GM23338 (cell line): ENCODE measurements at regions not wholly inside any gene's neighbourhood (a gene's known extent, or its start where the extent isn't known, plus 50 kb on each side); places are given as distances from the start of the nearest gene placed in this dataset.

Experiments
- ATAC-seq: fragments of 200-7000 bp; cut with Tn5 transposase; 3 replicates; pipeline ENCODE4 v1.9.1; 2020
- DNase-seq: peaks from one replicate; pipeline ENCODE4 v3.0.0-alpha.2; 2015; ENCODE audit warnings: low spot score
- H2AFZ ChIP-seq: fragments of 200-600 bp; sonication (generic); 2 replicates; pipeline ENCODE4 v1.8.0; 2016; ENCODE audit warnings: antibody characterized with exemption, mild to moderate bottlenecking, moderate library complexity
- H3F3A ChIP-seq: fragments of 200-600 bp; sonication (generic); replicated peaks from 2 replicates; pipeline ENCODE4 v1.8.0; 2017; ENCODE audit warnings: antibody characterized with exemption, mixed run types, low read depth
- H3K27ac ChIP-seq: fragments of 200-600 bp; sonication (generic); 2 replicates; pipeline ENCODE4 v1.6.1; 2016; ENCODE audit warnings: low read depth
- H3K27me3 ChIP-seq: fragments of 200-600 bp; sonication (generic); 2 replicates; pipeline ENCODE4 v1.8.0; 2016; ENCODE audit warnings: mild to moderate bottlenecking, mixed run types, moderate library complexity; ENCODE audit not compliant: insufficient read depth
- H3K36me3 ChIP-seq: fragments of 200-600 bp; sonication (generic); 2 replicates; pipeline ENCODE4 v1.8.0; 2016; ENCODE audit warnings: mild to moderate bottlenecking; ENCODE audit not compliant: insufficient read depth
- H3K4me1 ChIP-seq: fragments of 200-600 bp; sonication (generic); 2 replicates; pipeline ENCODE4 v1.8.0; 2016; ENCODE audit warnings: mild to moderate bottlenecking, moderate library complexity; ENCODE audit not compliant: insufficient read depth
- H3K4me2 ChIP-seq: fragments of 200-600 bp; sonication (generic); 2 replicates; pipeline ENCODE4 v1.7.1; 2017; ENCODE audit warnings: mixed run types
- H3K4me3 ChIP-seq: fragments of 200-600 bp; sonication (generic); 2 replicates; pipeline ENCODE4 v1.6.1; 2016; ENCODE audit warnings: mixed run types
- H3K79me2 ChIP-seq: fragments of 200-600 bp; sonication (generic); replicated peaks from 2 replicates; pipeline ENCODE4 v1.8.0; 2017; ENCODE audit warnings: mild to moderate bottlenecking; ENCODE audit not compliant: insufficient read depth
- H3K9me2 ChIP-seq: fragments of 200-600 bp; sonication (generic); 2 replicates; pipeline ENCODE4 v1.8.0; 2017; ENCODE audit not compliant: insufficient read depth
- H4K20me1 ChIP-seq: fragments of 200-600 bp; sonication (generic); replicated peaks from 2 replicates; pipeline ENCODE4 v1.8.0; 2017; ENCODE audit warnings: mild to moderate bottlenecking; ENCODE audit not compliant: insufficient read depth
- H3K27ac Mint-ChIP-seq: 2 replicates; pipeline ENCODE4 v1.8.0; 2020; ENCODE audit warnings: inconsistent platforms, mild to moderate bottlenecking, moderate library complexity, mixed read lengths
- H3K27me3 Mint-ChIP-seq: 3 replicates; pipeline ENCODE4 v1.8.0; 2022; ENCODE audit warnings: low read depth, mild to moderate bottlenecking, moderate library complexity, mixed read lengths, inconsistent platforms; ENCODE audit not compliant: insufficient read depth, poor library complexity
- H3K36me3 Mint-ChIP-seq: 3 replicates; pipeline ENCODE4 v1.8.0; 2021; ENCODE audit warnings: low read depth, mild to moderate bottlenecking, inconsistent platforms, moderate library complexity, mixed read lengths
- H3K4me1 Mint-ChIP-seq: 3 replicates; pipeline ENCODE4 v1.8.0; 2020; ENCODE audit warnings: mild to moderate bottlenecking, inconsistent platforms, mixed read lengths
- H3K4me3 Mint-ChIP-seq: 3 replicates; pipeline ENCODE4 v1.8.0; 2021; ENCODE audit warnings: moderate library complexity, mild to moderate bottlenecking, inconsistent platforms, mixed read lengths
- H3K9me3 Mint-ChIP-seq: 3 replicates; pipeline ENCODE4 v1.8.0; 2020; ENCODE audit warnings: moderate library complexity, mild to moderate bottlenecking, inconsistent platforms, mixed read lengths
- CREB1 ChIP-seq: fragments of 250-450 bp; sonication (Bioruptor Pico); IDR thresholded peaks from 2 replicates; pipeline ENCODE4 v1.5.0; 2020; ENCODE audit warnings: low read depth, mild to moderate bottlenecking, moderate library complexity
- EZH2phosphoT487 ChIP-seq: fragments of 200-600 bp; sonication (generic); IDR thresholded peaks from one replicate; pipeline ENCODE4 v1.8.1; 2018; ENCODE audit warnings: antibody characterized with exemption; ENCODE audit not compliant: unreplicated experiment
- JUNB ChIP-seq: IDR thresholded peaks from one replicate; pipeline ENCODE4 v1.6.1; 2016; ENCODE audit warnings: antibody characterized with exemption; ENCODE audit not compliant: unreplicated experiment
- POLR2AphosphoS5 ChIP-seq: IDR thresholded peaks from 2 replicates; pipeline ENCODE4 v1.6.1; 2016; ENCODE audit warnings: antibody characterized with exemption, low read depth
- STAT1 ChIP-seq: IDR thresholded peaks from one replicate; pipeline ENCODE4 v1.6.1; 2016; ENCODE audit warnings: antibody characterized with exemption; ENCODE audit not compliant: unreplicated experiment
- ZNF114 ChIP-seq: fragments of 250-450 bp; sonication (Bioruptor Pico); IDR thresholded peaks from 2 replicates; pipeline ENCODE4 v1.5.0; 2020; ENCODE audit warnings: mild to moderate bottlenecking, moderate library complexity
- ZNF331 ChIP-seq: fragments of 250-450 bp; sonication (Bioruptor Pico); IDR thresholded peaks from 2 replicates; pipeline ENCODE4 v1.5.0; 2020; ENCODE audit warnings: low read depth, mild to moderate bottlenecking, moderate library complexity
- TF ChIP-seq, protein P1 (sequence below): IDR thresholded peaks from 2 replicates; pipeline ENCODE4 v1.6.1; 2016; ENCODE audit warnings: antibody characterized with exemption
- TF ChIP-seq, protein P2 (sequence below), 2 experiments: fragments of 200-600 bp in 1 of 2; sonication (generic) in 1 of 2; conservative IDR thresholded peaks; 2 replicates each; pipeline versions ENCODE4 v1.5.1 to v1.6.1; 2016 to 2017; ENCODE audit warnings: antibody characterized with exemption in 2 of 2, low read depth in 2 of 2, mild to moderate bottlenecking in 2 of 2, moderate library complexity in 1 of 2
- TF ChIP-seq, protein P3 (sequence below): IDR thresholded peaks from one replicate; pipeline ENCODE4 v1.6.1; 2018; ENCODE audit warnings: antibody characterized with exemption; ENCODE audit not compliant: unreplicated experiment

DNA sequence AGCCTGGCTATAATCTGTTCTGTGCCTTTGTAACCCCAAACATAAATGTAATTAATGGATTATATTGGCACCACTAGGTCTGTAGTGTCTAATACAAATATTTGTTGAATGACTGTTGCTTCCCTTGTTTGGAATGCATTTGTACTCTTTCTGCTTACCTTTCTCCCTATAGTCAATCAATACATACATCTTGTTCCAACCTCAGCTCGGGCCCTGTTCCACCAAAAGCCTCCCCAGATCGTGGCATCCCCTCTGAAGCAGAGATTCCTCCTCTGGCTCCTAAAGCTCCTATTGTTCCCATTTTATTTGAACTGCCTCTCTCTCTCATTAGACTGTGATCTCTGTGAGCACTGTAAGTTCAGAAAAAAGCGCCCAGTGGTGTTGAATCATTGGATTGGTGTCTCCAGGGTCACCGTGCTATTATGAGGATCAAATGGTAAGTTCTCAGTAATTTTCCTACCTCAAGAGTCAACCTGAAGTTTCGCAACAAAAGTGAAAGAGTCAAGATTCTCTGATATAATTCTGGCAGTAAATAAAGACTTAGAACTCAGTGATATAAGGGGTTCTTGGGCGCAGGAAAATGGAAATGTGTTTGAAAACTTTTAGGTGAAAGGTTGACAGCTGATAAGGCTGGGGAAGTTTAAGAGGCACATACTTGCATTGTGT is 151.5 kb downstream of the KLF5 start:
- no peak overlapping the region for H3K4me3 ChIP-seq
- H3K4me1 ChIP-seq, result no peaks in the 10 kb centered on the region
- Mint-ChIP-seq H3K27ac (no peak overlapping the region), H3K36me3 (no peaks in the 10 kb centered on the region), H3K4me3 (no peak overlapping the region), H3K4me1 (no peaks in the 10 kb centered on the region), H3K27me3 (no peaks in the 10 kb centered on the region), H3K9me3 (no peaks in the 10 kb centered on the region)
- no peaks in the 10 kb centered on the region for H3K79me2 ChIP-seq
- no peak for TF ChIP-seq POLR2AphosphoS5
- H2AFZ ChIP-seq, result peak overlapping the region; percentile 86
- no peaks in the 10 kb centered on the region for H3K9me2 ChIP-seq
- DNase-seq, result no peak
- H3F3A ChIP-seq, result no peaks in the 10 kb centered on the region
- no peak overlapping the region for H3K27ac ChIP-seq
- ATAC-seq, result no peak
- H3K36me3 ChIP-seq, result no peaks in the 10 kb centered on the region
- no peak overlapping the region for H3K4me2 ChIP-seq
- H3K27me3 ChIP-seq, result no peaks in the 10 kb centered on the region
- no peaks in the 10 kb centered on the region for H4K20me1 ChIP-seq

DNA sequence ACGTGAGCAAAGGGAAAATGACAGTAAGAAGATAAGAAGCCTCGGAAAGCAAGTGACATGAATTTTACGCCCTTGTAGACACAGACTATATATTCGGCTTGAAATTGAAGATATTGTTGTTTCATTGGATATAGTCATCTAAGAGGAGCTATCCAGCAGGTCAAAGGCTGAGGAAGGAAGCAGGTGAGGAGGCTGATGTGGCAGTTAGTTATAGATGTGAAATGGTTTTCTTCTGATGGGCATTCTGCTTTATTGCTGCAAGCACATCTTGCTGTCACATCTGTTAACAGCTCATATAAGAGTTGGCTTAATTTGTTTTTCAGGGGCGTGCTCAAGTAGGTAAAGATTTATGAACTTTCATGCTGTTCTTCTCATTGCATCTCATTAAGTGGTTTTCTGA is 146.1 kb downstream of the KLF5 start:
- no peaks in the 10 kb centered on the region for H4K20me1 ChIP-seq
- H2AFZ ChIP-seq, result no peak overlapping the region
- no peak overlapping the region for H3K4me3 Mint-ChIP-seq
- no peaks in the 10 kb centered on the region for H3K9me3 Mint-ChIP-seq
- H3K27me3 Mint-ChIP-seq, result no peaks in the 10 kb centered on the region
- H3K36me3 ChIP-seq, result no peaks in the 10 kb centered on the region
- H3K36me3 Mint-ChIP-seq, result no peaks in the 10 kb centered on the region
- H3K4me1 ChIP-seq, result no peaks in the 10 kb centered on the region
- no peak overlapping the region for H3K27ac ChIP-seq
- no peak overlapping the region for H3K4me3 ChIP-seq
- H3K4me2 ChIP-seq, result no peak overlapping the region
- H3K27me3 ChIP-seq, result no peaks in the 10 kb centered on the region
- no peaks in the 10 kb centered on the region for H3F3A ChIP-seq
- no peak for TF ChIP-seq STAT1
- no peak for TF ChIP-seq CREB1 (CRISPR knock-in tag)
- no peak for TF ChIP-seq ZNF331 (CRISPR knock-in tag)
- no peak for TF ChIP-seq JUNB
- TF ChIP-seq, protein P1, sequence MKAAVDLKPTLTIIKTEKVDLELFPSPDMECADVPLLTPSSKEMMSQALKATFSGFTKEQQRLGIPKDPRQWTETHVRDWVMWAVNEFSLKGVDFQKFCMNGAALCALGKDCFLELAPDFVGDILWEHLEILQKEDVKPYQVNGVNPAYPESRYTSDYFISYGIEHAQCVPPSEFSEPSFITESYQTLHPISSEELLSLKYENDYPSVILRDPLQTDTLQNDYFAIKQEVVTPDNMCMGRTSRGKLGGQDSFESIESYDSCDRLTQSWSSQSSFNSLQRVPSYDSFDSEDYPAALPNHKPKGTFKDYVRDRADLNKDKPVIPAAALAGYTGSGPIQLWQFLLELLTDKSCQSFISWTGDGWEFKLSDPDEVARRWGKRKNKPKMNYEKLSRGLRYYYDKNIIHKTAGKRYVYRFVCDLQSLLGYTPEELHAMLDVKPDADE, result no peak
- TF ChIP-seq, protein P2, sequence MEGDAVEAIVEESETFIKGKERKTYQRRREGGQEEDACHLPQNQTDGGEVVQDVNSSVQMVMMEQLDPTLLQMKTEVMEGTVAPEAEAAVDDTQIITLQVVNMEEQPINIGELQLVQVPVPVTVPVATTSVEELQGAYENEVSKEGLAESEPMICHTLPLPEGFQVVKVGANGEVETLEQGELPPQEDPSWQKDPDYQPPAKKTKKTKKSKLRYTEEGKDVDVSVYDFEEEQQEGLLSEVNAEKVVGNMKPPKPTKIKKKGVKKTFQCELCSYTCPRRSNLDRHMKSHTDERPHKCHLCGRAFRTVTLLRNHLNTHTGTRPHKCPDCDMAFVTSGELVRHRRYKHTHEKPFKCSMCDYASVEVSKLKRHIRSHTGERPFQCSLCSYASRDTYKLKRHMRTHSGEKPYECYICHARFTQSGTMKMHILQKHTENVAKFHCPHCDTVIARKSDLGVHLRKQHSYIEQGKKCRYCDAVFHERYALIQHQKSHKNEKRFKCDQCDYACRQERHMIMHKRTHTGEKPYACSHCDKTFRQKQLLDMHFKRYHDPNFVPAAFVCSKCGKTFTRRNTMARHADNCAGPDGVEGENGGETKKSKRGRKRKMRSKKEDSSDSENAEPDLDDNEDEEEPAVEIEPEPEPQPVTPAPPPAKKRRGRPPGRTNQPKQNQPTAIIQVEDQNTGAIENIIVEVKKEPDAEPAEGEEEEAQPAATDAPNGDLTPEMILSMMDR (conservative IDR thresholded peaks at IDR 0.05; ENCODE audit: low read depth in 2 of 2), result no peak
- TF ChIP-seq ZNF114 (CRISPR knock-in tag), result no peak
- no peak for TF ChIP-seq EZH2phosphoT487
- TF ChIP-seq, protein P3, sequence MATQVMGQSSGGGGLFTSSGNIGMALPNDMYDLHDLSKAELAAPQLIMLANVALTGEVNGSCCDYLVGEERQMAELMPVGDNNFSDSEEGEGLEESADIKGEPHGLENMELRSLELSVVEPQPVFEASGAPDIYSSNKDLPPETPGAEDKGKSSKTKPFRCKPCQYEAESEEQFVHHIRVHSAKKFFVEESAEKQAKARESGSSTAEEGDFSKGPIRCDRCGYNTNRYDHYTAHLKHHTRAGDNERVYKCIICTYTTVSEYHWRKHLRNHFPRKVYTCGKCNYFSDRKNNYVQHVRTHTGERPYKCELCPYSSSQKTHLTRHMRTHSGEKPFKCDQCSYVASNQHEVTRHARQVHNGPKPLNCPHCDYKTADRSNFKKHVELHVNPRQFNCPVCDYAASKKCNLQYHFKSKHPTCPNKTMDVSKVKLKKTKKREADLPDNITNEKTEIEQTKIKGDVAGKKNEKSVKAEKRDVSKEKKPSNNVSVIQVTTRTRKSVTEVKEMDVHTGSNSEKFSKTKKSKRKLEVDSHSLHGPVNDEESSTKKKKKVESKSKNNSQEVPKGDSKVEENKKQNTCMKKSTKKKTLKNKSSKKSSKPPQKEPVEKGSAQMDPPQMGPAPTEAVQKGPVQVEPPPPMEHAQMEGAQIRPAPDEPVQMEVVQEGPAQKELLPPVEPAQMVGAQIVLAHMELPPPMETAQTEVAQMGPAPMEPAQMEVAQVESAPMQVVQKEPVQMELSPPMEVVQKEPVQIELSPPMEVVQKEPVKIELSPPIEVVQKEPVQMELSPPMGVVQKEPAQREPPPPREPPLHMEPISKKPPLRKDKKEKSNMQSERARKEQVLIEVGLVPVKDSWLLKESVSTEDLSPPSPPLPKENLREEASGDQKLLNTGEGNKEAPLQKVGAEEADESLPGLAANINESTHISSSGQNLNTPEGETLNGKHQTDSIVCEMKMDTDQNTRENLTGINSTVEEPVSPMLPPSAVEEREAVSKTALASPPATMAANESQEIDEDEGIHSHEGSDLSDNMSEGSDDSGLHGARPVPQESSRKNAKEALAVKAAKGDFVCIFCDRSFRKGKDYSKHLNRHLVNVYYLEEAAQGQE, result no peak
- no peaks in the 10 kb centered on the region for H3K4me1 Mint-ChIP-seq
- ATAC-seq (no peak), DNase-seq (no peak)
- H3K9me2 ChIP-seq, result no peaks in the 10 kb centered on the region
- no peak overlapping the region for H3K27ac Mint-ChIP-seq
- no peaks in the 10 kb centered on the region for H3K79me2 ChIP-seq
